Renal cortical epithelial cell (primary cell): ENCODE measurements at regions not wholly inside any gene's neighbourhood (a gene's known extent, or its start where the extent isn't known, plus 50 kb on each side); places are given as distances from the start of the nearest gene placed in this dataset.

Source experiments
- DNase-seq: peaks from one replicate; pipeline ENCODE4 v3.0.0-alpha.2; 2011; ENCODE audit warnings: low read depth

GRCh38 chr3:76415384-76415783 lies 624.5 kb upstream of the ROBO2 start:
- no peak for DNase-seq

GRCh38 chr3:76429581-76430177 lies 610.2 kb upstream of the ROBO2 start:
- no peak for DNase-seq

DNA sequence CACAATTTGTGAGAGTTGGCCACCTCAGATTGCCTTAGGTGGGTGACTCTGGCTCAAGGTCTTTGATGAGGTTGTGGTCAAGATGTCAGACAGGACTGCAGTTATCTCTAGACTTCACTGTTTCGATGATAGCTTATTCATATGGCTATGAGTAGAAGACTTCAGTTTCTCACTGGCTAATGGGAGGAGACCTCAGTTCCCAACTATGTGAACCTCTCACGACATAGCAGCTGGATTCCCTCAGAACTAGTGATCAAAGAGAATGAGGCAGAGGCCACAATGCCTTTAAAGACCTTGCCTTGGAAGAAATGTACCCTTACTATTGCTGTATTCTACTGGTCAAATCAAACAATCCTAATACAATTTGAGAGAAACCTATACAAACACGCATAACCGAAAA lies 607.5 kb upstream of the ROBO2 start:
- no peak for DNase-seq

GRCh38 chr3:76436894-76437293 lies 603.0 kb upstream of the ROBO2 start:
- DNase-seq = no peak

- DNase-seq = peak; percentile 21
Observed at GRCh38 chr3:76438971-76439370, 600.9 kb upstream of the ROBO2 start.

GRCh38 chr3:76442374-76442915 lies 597.5 kb upstream of the ROBO2 start:
- DNase-seq = no peak

DNA sequence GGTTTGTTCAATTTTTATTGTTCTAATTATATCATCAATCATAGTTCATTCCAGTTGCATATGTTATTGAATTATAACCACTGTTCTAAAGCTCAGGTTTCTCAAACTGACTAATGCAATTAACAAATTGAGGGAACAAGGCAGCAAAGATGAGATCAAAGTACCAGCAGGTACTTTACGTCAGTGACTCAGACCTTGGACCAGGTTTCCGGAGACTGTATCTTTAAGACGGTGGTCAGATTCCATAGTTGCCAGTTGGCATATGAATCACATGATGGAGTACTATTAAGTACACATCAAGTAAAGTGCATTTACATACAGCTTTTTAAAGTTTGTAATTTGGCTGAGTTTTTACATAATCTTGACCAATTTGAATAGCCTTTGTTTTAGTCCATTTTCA lies 583.6 kb upstream of the ROBO2 start:
- DNase-seq = no peak

DNA sequence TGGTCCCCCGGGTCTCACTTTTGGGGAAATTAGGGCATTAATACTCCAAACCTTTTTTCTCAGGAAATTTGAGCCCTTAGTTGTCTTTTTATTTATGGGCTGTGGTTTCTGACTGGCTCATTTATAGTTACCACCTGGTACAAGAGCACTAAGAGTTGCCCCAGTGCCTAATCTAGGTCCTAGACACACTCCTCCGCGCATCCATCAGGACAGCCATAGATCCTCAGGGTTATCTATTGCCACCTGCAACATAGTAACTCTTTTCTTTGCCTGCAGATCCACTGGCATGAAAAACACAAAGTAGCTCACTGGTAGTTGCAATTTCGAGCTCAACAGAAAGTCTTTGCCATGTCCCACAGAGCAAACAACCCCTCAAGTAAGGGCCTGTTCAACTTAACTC lies 576.4 kb upstream of the ROBO2 start:
- no peak for DNase-seq

DNA sequence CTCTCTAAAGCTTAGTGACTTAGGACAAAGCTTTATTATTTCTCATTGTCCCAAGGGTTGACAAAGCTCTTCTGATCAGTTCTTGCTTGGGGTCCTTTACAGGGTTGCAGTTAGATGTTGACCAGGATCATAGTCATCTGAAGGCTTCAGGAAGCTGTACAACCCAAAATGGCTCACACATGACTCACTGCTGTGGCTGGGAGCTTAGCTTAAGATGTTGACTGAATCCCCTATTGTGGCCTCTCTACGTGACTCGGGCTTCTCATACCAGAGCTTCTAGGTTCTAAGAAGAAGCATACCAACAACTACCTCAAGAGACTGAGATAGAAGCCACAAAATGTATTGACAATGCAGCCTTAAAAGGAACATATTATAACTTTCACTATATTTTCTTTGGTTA lies 569.6 kb upstream of the ROBO2 start:
- peak; percentile 80 for DNase-seq

- no peak for DNase-seq
Observed at GRCh38 chr3:76474632-76475031, 565.3 kb upstream of the ROBO2 start.

GRCh38 chr3:76479161-76479650 lies 560.7 kb upstream of the ROBO2 start:
- no peak for DNase-seq

DNA sequence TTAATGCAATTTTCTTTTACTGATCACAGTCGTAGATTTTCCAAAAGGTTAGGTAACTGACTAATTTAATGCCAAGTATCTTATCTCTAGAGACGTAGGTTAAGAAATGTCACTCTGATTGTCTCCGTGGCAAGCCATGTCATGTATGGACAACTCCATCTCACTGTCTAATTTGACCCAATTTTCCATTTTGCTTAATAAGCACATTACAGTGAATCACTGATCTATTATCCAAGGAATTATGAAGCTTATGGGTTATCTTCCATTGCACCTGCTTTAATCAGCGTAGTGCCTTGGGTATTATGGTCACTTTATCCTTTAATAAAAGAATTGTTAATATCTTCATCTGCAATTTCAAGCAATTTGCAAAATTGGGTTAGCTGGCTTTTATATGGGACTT lies 557.4 kb upstream of the ROBO2 start:
- no peak for DNase-seq

- DNase-seq = peak; percentile 31
Observed at GRCh38 chr3:76487446-76487845, 552.5 kb upstream of the ROBO2 start.

- no peak for DNase-seq
Observed at GRCh38 chr3:76490064-76490463, 549.8 kb upstream of the ROBO2 start.

GRCh38 chr3:76495216-76495615 lies 544.7 kb upstream of the ROBO2 start:
- DNase-seq = peak; percentile 38

GRCh38 chr3:76497636-76498035 lies 542.3 kb upstream of the ROBO2 start:
- DNase-seq = peak; percentile 72

- DNase-seq = no peak
Observed at GRCh38 chr3:76500746-76501275, 539.1 kb upstream of the ROBO2 start.

GRCh38 chr3:76501315-76501714 lies 538.6 kb upstream of the ROBO2 start:
- peak; percentile 34 for DNase-seq

DNA sequence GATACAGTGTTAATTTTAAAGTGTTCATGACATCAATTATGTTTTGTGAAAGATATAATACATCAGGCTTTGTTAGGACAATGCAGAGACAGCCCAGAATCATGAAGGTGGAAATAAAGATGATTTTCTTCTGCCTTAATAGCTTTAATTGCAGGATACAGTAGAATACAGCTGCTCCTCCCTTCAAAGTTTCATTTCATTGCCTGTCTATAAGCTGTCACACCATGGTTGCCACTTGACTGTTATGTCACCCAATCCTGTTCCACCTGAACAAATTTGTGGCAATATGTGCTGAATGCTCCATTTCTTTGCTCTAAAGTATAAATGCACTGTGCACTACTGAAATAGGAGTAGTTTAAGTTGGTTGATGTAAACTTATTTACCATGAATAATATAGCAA lies 537.8 kb upstream of the ROBO2 start:
- no peak for DNase-seq

DNA sequence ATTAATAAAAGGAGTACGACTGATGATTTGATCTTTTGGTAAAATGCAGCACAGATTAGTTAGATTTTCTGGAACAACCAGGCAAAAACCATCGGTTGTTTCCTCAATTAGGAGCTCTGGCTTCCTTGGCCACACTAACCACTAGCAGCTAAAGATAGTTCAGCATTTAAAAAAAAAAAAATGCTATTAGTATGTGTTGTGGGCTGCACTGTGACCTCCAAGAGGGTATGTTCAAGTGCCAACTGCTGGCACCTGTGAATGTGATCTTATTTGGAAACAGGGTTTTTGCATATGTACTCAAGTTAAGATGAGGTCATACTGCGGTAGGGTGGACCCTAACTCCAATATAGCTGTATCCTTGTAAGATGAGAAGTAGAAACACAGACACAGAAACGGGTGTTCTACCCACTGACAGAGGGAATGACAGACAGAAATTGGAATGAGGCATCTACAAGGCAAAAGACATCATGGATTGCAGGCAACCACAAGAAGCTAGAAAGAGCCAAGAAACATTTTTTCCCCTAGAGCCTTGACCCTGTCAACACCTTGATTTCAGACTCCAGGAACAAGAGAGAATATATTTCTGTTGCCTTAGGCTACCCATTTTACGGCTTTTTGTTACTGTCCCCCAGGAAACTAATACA lies 534.6 kb upstream of the ROBO2 start:
- DNase-seq = no peak

DNA sequence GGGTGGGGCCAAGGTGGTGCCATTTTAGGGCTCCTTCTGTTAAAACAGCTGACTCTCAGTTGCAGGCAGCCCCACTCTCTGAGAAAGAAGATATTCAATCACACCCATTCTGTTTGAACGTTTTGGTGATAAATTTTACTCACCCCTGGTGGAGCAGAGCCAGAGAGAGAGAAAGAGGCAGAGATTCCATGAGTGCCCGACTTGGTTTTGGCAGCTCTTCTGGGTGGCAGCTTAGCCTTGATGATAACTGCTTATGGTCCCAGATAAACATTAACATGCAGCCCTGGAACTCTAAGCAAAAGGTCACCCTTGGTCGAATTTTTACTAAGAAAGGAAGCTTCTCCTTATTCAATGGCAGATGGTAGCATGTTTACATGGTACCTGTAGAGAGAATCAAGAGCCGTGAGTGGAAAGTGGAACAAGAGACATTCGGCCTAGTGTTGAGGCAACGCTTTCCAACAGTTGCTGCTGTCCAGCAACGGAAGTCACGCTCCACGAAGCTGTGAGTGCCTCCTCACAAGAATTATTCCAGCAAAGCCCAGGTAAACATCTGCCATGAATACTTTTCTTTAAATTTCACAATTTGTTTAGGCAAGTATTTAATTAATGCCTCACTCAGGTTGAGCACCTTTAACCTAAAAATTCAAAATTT lies 530.6 kb upstream of the ROBO2 start:
- DNase-seq = no peak

GRCh38 chr3:76514836-76515235 lies 525.1 kb upstream of the ROBO2 start:
- DNase-seq = no peak

GRCh38 chr3:76523337-76523736 lies 516.6 kb upstream of the ROBO2 start:
- no peak for DNase-seq
